22Rv1 (cell line): ENCODE measurements at regions not wholly inside any gene's neighbourhood (a gene's known extent, or its start where the extent isn't known, plus 50 kb on each side); places are given as distances from the start of the nearest gene placed in this dataset.

Experiments used
- CTCF ChIP-seq: fragments of 450-650 bp; IDR thresholded peaks from 2 replicates; pipeline ENCODE4 v1.5.1; 2017; ENCODE audit warnings: mild to moderate bottlenecking
- ZFX ChIP-seq: fragments of 450-650 bp; IDR thresholded peaks from 2 replicates; pipeline ENCODE4 v1.6.1; 2017; ENCODE audit warnings: antibody characterized with exemption, borderline replicate concordance

GRCh38 chr11:127203490-127203889 lies 202.9 kb upstream of the KIRREL3 start:
- TF ChIP-seq CTCF (no peak), ZFX (no peak)
